CD14-positive monocyte (primary cell): ENCODE measurements at regions not wholly inside any gene's neighbourhood (a gene's known extent, or its start where the extent isn't known, plus 50 kb on each side); places are given as distances from the start of the nearest gene placed in this dataset.

Experiments used
- DNase-seq, 3 donors: peaks; one replicate each; pipeline ENCODE4 v3.0.0-alpha.2; 2011 to 2022
- H2AFZ ChIP-seq: 2 replicates; pipeline ENCODE4 v1.6.0; 2012; ENCODE audit warnings: mild to moderate bottlenecking, low read depth, low read length, inconsistent platforms; ENCODE audit not compliant: insufficient read depth, poor library complexity, severe bottlenecking
- H3K27ac ChIP-seq, 2 donors: 1 replicate in 1 of 2; 2 replicates in 1 of 2; pipeline ENCODE4 v1.5.1; 2012 to 2013; ENCODE audit warnings: low read length in 2 of 2, control low read depth in 1 of 2, inconsistent platforms in 1 of 2, low read depth in 1 of 2, mild to moderate bottlenecking in 1 of 2
- H3K27me3 ChIP-seq, 2 donors: one replicate each; pipeline versions ENCODE4 v1.6.0 to v1.6.1; 2011 to 2013; ENCODE audit warnings: low read length in 2 of 2; ENCODE audit not compliant: control insufficient read depth in 2 of 2, insufficient read depth in 2 of 2
- H3K36me3 ChIP-seq, 2 donors: replicated peaks in 1 of 2; 1 replicate in 1 of 2; 2 replicates in 1 of 2; pipeline versions ENCODE4 v1.5.1 to v1.6.1; 2012 to 2013; ENCODE audit warnings: low read length in 2 of 2, control low read depth in 1 of 2, inconsistent platforms in 1 of 2, mild to moderate bottlenecking in 1 of 2; ENCODE audit not compliant: insufficient read depth in 2 of 2, control insufficient read depth in 1 of 2
- H3K4me1 ChIP-seq, 2 donors: 1 replicate in 1 of 2; 2 replicates in 1 of 2; pipeline versions ENCODE4 v1.5.1 to v1.6.1; 2012 to 2013; ENCODE audit warnings: low read length in 2 of 2, control low read depth in 1 of 2, inconsistent platforms in 1 of 2, mild to moderate bottlenecking in 1 of 2, moderate library complexity in 1 of 2; ENCODE audit not compliant: insufficient read depth in 2 of 2, control insufficient read depth in 1 of 2
- H3K4me2 ChIP-seq: replicated peaks from 2 replicates; pipeline ENCODE3; 2012; ENCODE audit warnings: low read length, moderate library complexity, mild to moderate bottlenecking; ENCODE audit not compliant: poor library complexity, severe bottlenecking; ENCODE audit errors: extremely low read depth
- H3K4me3 ChIP-seq, 3 experiments: fragments of 200-600 bp in 1 of 3; sonication (generic) in 1 of 3; replicated peaks in 1 of 3; 1 replicate in 2 of 3; 2 replicates in 1 of 3; pipeline ENCODE4 v1.5.1; 2011 to 2013; ENCODE audit warnings: low read length in 3 of 3, mild to moderate bottlenecking in 3 of 3, control low read depth in 2 of 3, low read depth in 2 of 3, inconsistent platforms in 1 of 3, moderate library complexity in 1 of 3
- H3K79me2 ChIP-seq: 2 replicates; pipeline ENCODE4 v1.6.0; 2012; ENCODE audit warnings: mild to moderate bottlenecking, control low read depth, inconsistent platforms, low read length, moderate library complexity; ENCODE audit not compliant: insufficient read depth
- H3K9ac ChIP-seq: 2 replicates; pipeline ENCODE4 v1.6.0; 2017; ENCODE audit warnings: low read length, mild to moderate bottlenecking; ENCODE audit not compliant: insufficient read depth, poor library complexity, severe bottlenecking
- H3K9me3 ChIP-seq, 2 donors: replicated peaks in 1 of 2; 1 replicate in 1 of 2; 2 replicates in 1 of 2; pipeline versions ENCODE4 v1.5.1 to v1.6.1; 2012 to 2013; ENCODE audit warnings: low read length in 2 of 2, control low read depth in 1 of 2; ENCODE audit not compliant: control insufficient read depth in 1 of 2, insufficient read depth in 1 of 2
- H4K20me1 ChIP-seq: 2 replicates; pipeline ENCODE4 v1.6.0; 2012; ENCODE audit warnings: mild to moderate bottlenecking, low read length, control low read depth, moderate library complexity; ENCODE audit not compliant: insufficient read depth
- H3K27ac Mint-ChIP-seq, 7 donors: one replicate each; pipeline ENCODE4 v1.8.0; 2020; ENCODE audit warnings: mild to moderate bottlenecking in 7 of 7, mixed read lengths in 7 of 7, moderate library complexity in 6 of 7, inconsistent platforms in 2 of 7
- H3K27me3 Mint-ChIP-seq, 3 donors: one replicate each; pipeline ENCODE4 v1.8.0; 2021 to 2022; ENCODE audit warnings: low read depth in 3 of 3, mild to moderate bottlenecking in 3 of 3, mixed read lengths in 3 of 3, moderate library complexity in 3 of 3, inconsistent platforms in 1 of 3
- H3K36me3 Mint-ChIP-seq, 2 donors: one replicate each; pipeline ENCODE4 v1.8.0; 2020; ENCODE audit warnings: mixed read lengths in 2 of 2, inconsistent platforms in 1 of 2, mild to moderate bottlenecking in 1 of 2
- H3K4me1 Mint-ChIP-seq: one replicate; pipeline ENCODE4 v1.8.0; 2020; ENCODE audit warnings: mild to moderate bottlenecking, mixed read lengths
- H3K4me3 Mint-ChIP-seq, 2 donors: one replicate each; pipeline ENCODE4 v1.8.0; 2020; ENCODE audit warnings: mild to moderate bottlenecking in 2 of 2, mixed read lengths in 2 of 2, moderate library complexity in 1 of 2
- H3K9me3 Mint-ChIP-seq, 7 donors: one replicate each; pipeline ENCODE4 v1.8.0; 2020 to 2022; ENCODE audit warnings: mixed read lengths in 7 of 7, mild to moderate bottlenecking in 6 of 7, moderate library complexity in 6 of 7, inconsistent platforms in 2 of 7
- CTCF ChIP-seq: fragments of 200-600 bp; IDR thresholded peaks from one replicate; pipeline ENCODE4 v1.8.0; 2022; ENCODE audit warnings: antibody characterized with exemption, mild to moderate bottlenecking
- WGBS: methylation state at CpG from one replicate; pipeline ENCODE4 v1.1.5; 2013; ENCODE audit warnings: missing lambda C conversion rate; ENCODE audit not compliant: insufficient coverage; 5-methylcytosine and 5-hydroxymethylcytosine counted together
- intact Hi-C, 2 donors: fragments of 100-400 bp; cut with micrococcal nuclease; formaldehyde crosslinking; loops; one replicate each; pipeline versions ENCODE4 v1.15.0 to v1.15.1; 2023

- intact Hi-C loops, result no loop called here
- WGBS, result no CpG with 5 or more reads among the region's 3 CpGs
These were observed 478.8 kb upstream of the CDH11 start for GRCh38 chr16:65600629-65601028.

GRCh38 chr16:65600046-65600445 lies 478.2 kb upstream of the CDH11 start:
- peaks cover 0 to 3% of the 10 kb centered on the region in 2 donors for H3K9me3 ChIP-seq
- no peak for TF ChIP-seq CTCF
- H3K27me3 Mint-ChIP-seq, result peaks cover 0 to 2% (median 2%) of the 10 kb centered on the region in 3 donors

More at GRCh38 chr16:65600629-65601028, 478.8 kb upstream of the CDH11 start:
- H3K9me3 ChIP-seq, result peaks cover 0 to 3% of the 10 kb centered on the region in 2 donors
- no peak overlapping the region for H3K9ac ChIP-seq
- no peaks in the 10 kb centered on the region for H3K36me3 ChIP-seq
- H3K36me3 Mint-ChIP-seq, result no peaks in the 10 kb centered on the region
- H3K4me3 ChIP-seq, result no peak overlapping the region
- H3K4me2 ChIP-seq, result no peak overlapping the region
- H3K27me3 Mint-ChIP-seq, result peaks cover 0 to 2% (median under 1%) of the 10 kb centered on the region in 3 donors
- no peaks in the 10 kb centered on the region for H4K20me1 ChIP-seq
- H3K79me2 ChIP-seq, result no peaks in the 10 kb centered on the region
- no peaks in the 10 kb centered on the region for H3K27me3 ChIP-seq
- no peak overlapping the region for H3K27ac ChIP-seq
- no peak overlapping the region for H3K4me3 Mint-ChIP-seq
- no peaks in the 10 kb centered on the region for H3K4me1 Mint-ChIP-seq
- DNase-seq, result no peak
- H3K9me3 Mint-ChIP-seq, result peaks cover 0 to 10% (median 3%) of the 10 kb centered on the region in 7 donors
- H2AFZ ChIP-seq, result no peak overlapping the region
- no peaks in the 10 kb centered on the region for H3K4me1 ChIP-seq
- H3K27ac Mint-ChIP-seq, result no peak overlapping the region
- no peak for TF ChIP-seq CTCF

More at GRCh38 chr16:65600046-65600445, 478.2 kb upstream of the CDH11 start:
- no peaks in the 10 kb centered on the region for H3K27me3 ChIP-seq
- intact Hi-C loops, result no loop called here
- H3K27ac ChIP-seq, result no peak overlapping the region
- H3K79me2 ChIP-seq, result no peaks in the 10 kb centered on the region
- Mint-ChIP-seq H3K4me1 (no peaks in the 10 kb centered on the region), H3K36me3 (no peaks in the 10 kb centered on the region), H3K9me3 (peaks cover 0 to 10% (median 3%) of the 10 kb centered on the region in 7 donors), H3K4me3 (no peak overlapping the region), H3K27ac (no peak overlapping the region)
- no peak overlapping the region for H3K4me2 ChIP-seq
- no peak overlapping the region for H2AFZ ChIP-seq
- no peak for DNase-seq
- no peaks in the 10 kb centered on the region for H4K20me1 ChIP-seq
- H3K4me1 ChIP-seq, result no peaks in the 10 kb centered on the region
- H3K4me3 ChIP-seq, result no peak overlapping the region
- no peaks in the 10 kb centered on the region for H3K36me3 ChIP-seq
- 85% methylated on average over 2 of the region's 4 CpGs for WGBS
- no peak overlapping the region for H3K9ac ChIP-seq
